Epithelial cell of proximal tubule (primary cell): ENCODE measurements at regions not wholly inside any gene's neighbourhood (a gene's known extent, or its start where the extent isn't known, plus 50 kb on each side); places are given as distances from the start of the nearest gene placed in this dataset.

Source experiments
- DNase-seq: peaks from one replicate; pipeline ENCODE4 v3.0.0-alpha.2; 2011; ENCODE audit warnings: low read depth
- H3K4me3 ChIP-seq: 2 replicates; pipeline ENCODE4 v1.5.1; 2011; ENCODE audit warnings: low read depth, mild to moderate bottlenecking, low read length
- TF ChIP-seq, protein P1 (sequence below): conservative IDR thresholded peaks from 2 replicates; pipeline ENCODE4 v1.5.1; 2012; ENCODE audit warnings: low read depth, mild to moderate bottlenecking, low read length

DNA sequence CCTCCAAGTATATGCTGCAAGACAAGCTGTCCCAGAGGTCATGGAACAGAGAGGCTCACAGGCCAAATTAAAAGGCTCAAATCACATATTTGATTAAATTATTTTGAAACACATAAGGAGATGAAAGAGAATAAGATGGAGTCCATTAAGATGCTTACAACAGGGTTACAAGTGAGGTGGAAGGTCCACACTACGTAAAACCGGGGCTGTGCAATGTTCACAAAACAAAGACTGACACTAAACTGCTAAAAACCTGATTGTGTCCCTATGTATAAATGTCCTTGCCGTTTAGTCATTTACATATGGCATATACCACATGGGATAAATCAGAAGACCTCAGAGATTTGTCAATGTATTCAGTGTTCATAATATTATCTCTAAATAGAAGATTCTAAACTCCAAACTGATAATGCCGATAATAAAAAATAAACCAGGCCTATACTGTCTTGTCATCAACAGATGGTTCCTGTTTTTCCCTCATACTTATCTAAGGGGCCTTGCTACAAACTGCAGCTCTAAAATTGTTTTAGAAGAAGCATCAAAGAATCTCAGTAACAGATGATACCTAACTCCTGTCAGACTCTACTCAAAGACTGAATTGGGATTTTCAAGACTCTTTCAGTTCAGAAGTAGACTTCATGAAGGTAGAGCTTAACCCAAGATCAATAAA lies 51.8 kb upstream of the RIPOR2 start:
- H3K4me3 ChIP-seq = no peak overlapping the region
- TF ChIP-seq, protein P1, sequence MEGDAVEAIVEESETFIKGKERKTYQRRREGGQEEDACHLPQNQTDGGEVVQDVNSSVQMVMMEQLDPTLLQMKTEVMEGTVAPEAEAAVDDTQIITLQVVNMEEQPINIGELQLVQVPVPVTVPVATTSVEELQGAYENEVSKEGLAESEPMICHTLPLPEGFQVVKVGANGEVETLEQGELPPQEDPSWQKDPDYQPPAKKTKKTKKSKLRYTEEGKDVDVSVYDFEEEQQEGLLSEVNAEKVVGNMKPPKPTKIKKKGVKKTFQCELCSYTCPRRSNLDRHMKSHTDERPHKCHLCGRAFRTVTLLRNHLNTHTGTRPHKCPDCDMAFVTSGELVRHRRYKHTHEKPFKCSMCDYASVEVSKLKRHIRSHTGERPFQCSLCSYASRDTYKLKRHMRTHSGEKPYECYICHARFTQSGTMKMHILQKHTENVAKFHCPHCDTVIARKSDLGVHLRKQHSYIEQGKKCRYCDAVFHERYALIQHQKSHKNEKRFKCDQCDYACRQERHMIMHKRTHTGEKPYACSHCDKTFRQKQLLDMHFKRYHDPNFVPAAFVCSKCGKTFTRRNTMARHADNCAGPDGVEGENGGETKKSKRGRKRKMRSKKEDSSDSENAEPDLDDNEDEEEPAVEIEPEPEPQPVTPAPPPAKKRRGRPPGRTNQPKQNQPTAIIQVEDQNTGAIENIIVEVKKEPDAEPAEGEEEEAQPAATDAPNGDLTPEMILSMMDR = no peak
- DNase-seq = no peak

DNA sequence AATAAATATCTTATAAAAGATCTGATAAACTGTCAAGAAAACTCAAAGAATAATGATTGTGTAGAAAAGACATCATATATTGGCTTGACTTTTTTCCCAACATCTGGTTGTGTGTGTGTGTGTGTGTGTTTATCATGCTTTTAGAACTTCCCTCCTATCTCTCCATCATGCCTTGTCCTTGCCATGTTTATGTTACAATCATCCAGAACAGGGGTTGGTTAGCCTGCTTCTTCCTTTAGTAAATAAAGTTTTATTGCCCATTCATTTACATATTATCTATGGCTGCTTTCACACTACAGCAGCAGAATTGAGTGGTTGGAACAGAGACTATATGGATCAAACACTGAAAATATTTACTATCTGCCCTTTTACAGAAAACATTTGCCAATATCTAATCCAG lies 52.8 kb upstream of the RIPOR2 start:
- H3K4me3 ChIP-seq = no peak overlapping the region
- DNase-seq = no peak
- TF ChIP-seq, protein P1 = no peak

DNA sequence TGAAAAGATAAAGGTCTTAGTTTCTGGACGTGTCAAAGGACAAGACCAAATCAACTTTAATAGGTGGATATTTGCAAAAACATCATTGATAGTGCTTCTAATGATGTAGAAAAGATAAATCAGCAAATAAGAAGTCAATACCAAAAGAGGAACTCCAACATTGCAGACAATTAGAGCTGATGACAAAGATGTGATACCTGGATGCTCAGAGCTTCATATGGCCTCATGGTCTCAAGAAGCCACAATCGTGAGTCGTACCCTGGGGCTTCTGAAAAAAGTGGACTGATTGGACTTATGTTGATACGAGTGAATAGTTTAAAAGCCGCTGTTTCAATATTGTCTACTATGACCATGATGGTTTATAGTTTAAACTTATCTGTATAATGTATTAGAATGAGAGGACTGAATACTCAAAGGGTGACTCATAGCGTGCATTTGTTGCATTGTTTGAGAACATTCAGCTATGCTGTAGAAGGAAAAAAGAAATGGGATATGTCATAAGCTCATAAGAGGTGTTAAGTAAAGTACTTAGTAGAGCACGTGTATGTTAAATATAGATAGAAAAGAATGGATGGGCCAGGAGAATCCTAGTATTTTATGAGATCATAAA lies 54.6 kb upstream of the RIPOR2 start:
- no peak for DNase-seq

DNA sequence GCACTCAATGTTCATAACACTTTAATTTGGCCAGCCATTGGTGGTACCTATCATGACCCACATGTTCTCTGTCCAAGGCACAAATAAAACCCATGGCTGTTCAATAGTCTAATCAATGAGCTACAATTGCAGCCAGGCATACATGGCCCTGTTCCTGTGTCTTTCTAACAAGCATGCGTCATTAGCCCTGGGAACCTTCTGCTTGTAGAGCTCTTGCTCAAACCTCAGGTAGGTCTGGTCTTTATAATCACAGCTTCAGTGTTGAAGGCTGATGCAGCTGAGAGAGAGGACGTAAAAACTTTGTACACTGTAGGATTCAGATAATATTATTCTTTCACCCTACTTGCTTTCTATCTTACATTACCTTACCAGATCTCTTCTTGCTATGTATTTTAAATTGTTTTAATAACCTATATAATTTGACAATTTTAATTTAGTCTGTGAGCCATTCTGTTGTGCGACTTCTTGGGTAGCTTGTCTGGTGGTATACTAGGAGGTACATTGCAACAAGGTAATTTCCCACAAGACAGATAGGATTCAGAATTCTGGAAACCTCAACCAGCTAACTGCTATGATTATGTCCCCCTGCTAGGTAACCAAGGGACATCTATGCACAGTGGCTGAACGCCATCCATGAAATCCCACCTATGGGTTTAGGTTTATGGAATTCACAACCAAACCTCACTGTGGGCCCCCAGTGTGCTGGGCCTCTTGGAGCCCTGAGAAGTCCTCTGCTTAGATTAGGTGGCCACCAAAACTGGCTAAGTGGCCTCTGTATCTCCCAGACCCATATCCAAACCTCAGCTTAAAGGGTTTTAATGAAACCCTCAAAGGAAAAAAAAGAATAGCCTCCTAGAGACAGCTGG lies 55.4 kb upstream of the RIPOR2 start:
- TF ChIP-seq, protein P1 = no peak
- H3K4me3 ChIP-seq = no peak overlapping the region
- no peak for DNase-seq

More for the DNA sequence above, 54.6 kb upstream of the RIPOR2 start:
- TF ChIP-seq, protein P1 = no peak
- H3K4me3 ChIP-seq = no peak overlapping the region

DNA sequence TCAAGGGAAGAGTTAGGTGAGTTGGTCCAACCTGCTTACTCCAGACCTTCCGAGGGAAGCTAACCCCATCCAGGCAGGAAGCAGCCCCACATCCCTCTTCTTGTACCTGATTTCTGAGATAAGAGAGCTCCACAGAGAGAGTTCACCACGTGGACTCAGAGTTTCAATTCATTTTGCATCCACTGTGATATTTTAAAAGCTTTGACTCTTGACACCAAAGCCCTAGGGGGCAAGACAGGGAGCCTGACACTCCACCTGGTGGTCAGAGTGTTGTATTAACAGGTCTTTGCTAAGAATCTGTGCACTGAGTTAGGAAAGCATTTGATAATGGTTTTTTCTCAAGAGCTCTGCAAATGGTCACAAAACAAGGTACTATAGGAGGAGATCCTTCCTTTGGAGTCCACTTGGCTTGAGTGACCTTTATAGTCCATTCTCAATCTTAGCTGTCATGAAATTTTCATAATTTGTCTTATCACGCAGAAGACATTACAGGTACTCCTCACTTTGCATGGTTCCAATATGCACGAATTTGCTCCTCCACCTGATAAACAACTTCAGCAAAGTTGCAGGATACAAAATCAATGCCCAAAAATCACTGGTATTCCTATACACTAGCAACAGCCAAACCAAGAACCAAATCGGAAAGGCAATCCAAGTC lies 56.2 kb upstream of the RIPOR2 start:
- TF ChIP-seq, protein P1 = peak; percentile 78
- H3K4me3 ChIP-seq = no peak overlapping the region
- DNase-seq = no peak

DNA sequence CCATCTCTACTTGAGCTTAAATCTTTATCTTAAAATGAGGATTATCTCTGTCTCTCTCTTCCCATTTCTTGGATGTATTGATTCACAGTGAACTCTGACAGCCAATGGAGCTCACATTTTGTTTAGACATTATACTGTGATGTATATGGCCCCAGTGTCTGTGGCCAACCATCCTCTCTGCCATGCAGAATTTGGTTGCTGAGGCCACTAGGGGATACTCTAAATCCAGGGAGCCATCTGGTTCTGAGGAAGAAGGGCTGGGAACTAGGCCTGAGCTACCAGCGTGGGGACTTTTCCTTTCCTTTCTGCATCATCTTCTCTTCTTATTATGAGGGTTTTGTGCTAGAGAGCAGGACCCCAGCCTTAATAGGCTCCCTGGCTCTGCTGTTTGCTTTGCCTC lies 59.1 kb upstream of the RIPOR2 start:
- TF ChIP-seq, protein P1 = no peak
- DNase-seq = no peak
- H3K4me3 ChIP-seq = no peak overlapping the region
